Lower lobe of right lung (tissue), 2 donors: ENCODE measurements at regions not wholly inside any gene's neighbourhood (a gene's known extent, or its start where the extent isn't known, plus 50 kb on each side); places are given as distances from the start of the nearest gene placed in this dataset.

ENCODE experiments used
- ATAC-seq, 2 donors: fragments of 200-7000 bp; cut with Tn5 transposase; one replicate each; pipeline ENCODE4 v1.9.1; 2020 to 2022; ENCODE audit warnings: mild to moderate bottlenecking in 2 of 2, moderate library complexity in 2 of 2
- DNase-seq: peaks from one replicate; pipeline ENCODE4 v3.0.0-alpha.2; 2020
- H3K27ac ChIP-seq: fragments of 200-600 bp; one replicate; pipeline ENCODE4 v1.8.0; 2022
- H3K27me3 ChIP-seq: fragments of 200-600 bp; one replicate; pipeline ENCODE4 v1.8.0; 2022; ENCODE audit warnings: low read depth
- H3K36me3 ChIP-seq: fragments of 200-600 bp; one replicate; pipeline ENCODE4 v1.8.0; 2022; ENCODE audit warnings: mild to moderate bottlenecking
- H3K4me1 ChIP-seq: fragments of 200-600 bp; one replicate; pipeline ENCODE4 v1.8.0; 2022
- H3K4me3 ChIP-seq: fragments of 200-600 bp; one replicate; pipeline ENCODE4 v1.8.0; 2022; ENCODE audit warnings: mild to moderate bottlenecking
- H3K9me3 ChIP-seq: fragments of 200-600 bp; one replicate; pipeline ENCODE4 v1.8.0; 2022
- intact Hi-C: fragments of 100-400 bp; cut with DNase I; formaldehyde crosslinking; loops from one replicate; pipeline ENCODE4 v1.11.0; 2022
- TF ChIP-seq, protein P1 (sequence below): fragments of 200-600 bp; IDR thresholded peaks from one replicate; pipeline ENCODE4 v1.8.0; 2022; ENCODE audit warnings: antibody characterized with exemption, mild to moderate bottlenecking
- donor health status: DM: no; HTN: yes; CAD: no; lungs with severe emphysema.

DNA sequence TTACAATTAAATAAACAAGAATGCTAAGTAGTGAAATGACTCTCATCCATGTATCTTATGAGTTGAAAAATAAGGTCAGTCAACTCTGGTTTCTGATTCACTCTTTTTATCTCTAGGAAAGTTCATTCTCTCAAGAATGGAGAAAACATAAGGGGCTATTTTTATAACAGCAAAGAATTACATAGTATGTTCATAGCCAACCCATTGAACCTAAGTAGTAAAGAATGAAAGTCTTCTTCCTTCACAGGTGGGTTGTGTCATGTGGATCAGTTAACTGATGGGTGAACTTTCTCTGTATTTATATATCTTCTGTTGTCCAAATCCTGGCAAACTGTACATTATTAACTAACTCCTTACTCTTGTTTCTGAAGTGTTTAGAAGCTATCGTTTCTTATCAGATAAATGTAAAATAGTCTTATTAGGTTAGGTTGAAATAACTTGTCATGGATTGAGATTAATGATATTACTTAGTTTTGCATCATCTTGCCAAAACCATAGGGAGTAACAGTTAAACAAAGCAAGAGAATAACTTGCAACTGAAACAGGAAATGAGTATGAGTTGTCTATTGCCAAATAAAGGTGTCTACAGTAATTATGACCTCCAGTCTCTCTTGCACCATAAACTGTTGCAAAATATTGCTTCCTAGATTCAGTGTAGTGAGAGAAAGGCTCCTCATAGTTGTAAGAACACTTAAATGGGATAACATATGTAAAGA lies 86.8 kb downstream of the ANKRD7 start:
- Histone ChIP-seq H3K4me3 (no peak overlapping the region), H3K27me3 (no peaks in the 10 kb centered on the region), H3K36me3 (no peaks in the 10 kb centered on the region), H3K4me1 (no peaks in the 10 kb centered on the region), H3K9me3 (no peaks in the 10 kb centered on the region), H3K27ac (no peak overlapping the region)
- no peak for DNase-seq
- intact Hi-C loops: no loop called here
- TF ChIP-seq, protein P1, sequence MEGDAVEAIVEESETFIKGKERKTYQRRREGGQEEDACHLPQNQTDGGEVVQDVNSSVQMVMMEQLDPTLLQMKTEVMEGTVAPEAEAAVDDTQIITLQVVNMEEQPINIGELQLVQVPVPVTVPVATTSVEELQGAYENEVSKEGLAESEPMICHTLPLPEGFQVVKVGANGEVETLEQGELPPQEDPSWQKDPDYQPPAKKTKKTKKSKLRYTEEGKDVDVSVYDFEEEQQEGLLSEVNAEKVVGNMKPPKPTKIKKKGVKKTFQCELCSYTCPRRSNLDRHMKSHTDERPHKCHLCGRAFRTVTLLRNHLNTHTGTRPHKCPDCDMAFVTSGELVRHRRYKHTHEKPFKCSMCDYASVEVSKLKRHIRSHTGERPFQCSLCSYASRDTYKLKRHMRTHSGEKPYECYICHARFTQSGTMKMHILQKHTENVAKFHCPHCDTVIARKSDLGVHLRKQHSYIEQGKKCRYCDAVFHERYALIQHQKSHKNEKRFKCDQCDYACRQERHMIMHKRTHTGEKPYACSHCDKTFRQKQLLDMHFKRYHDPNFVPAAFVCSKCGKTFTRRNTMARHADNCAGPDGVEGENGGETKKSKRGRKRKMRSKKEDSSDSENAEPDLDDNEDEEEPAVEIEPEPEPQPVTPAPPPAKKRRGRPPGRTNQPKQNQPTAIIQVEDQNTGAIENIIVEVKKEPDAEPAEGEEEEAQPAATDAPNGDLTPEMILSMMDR: no peak
- peak in 1 of 2 donors; percentile 32 for ATAC-seq

DNA sequence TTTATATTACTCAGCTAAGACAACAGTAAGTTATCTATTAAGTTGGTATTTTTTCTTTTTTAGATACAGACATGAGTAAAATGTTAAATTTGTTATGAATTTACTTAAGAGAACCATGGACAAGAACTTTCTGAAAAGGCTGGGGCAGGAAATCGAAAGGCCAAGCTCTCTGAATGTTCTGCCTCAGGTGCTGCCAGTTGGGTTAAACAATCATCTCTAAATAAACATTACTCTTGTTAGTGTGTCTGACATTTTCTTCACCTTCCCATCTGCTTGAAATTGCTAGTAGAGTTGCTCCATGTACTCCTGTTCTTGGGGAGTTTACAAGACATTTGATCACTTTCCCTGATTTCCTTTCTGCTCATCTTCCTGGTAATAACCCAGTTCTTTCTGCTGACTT lies 87.5 kb downstream of the ANKRD7 start:
- H3K27me3 ChIP-seq: no peaks in the 10 kb centered on the region
- ATAC-seq (no peak), DNase-seq (no peak)
- TF ChIP-seq, protein P1: no peak
- H3K36me3 ChIP-seq: no peaks in the 10 kb centered on the region
- no peak overlapping the region for H3K27ac ChIP-seq
- H3K9me3 ChIP-seq: no peaks in the 10 kb centered on the region
- H3K4me3 ChIP-seq: no peak overlapping the region
- intact Hi-C loops: no loop called here
- H3K4me1 ChIP-seq: no peaks in the 10 kb centered on the region

DNA sequence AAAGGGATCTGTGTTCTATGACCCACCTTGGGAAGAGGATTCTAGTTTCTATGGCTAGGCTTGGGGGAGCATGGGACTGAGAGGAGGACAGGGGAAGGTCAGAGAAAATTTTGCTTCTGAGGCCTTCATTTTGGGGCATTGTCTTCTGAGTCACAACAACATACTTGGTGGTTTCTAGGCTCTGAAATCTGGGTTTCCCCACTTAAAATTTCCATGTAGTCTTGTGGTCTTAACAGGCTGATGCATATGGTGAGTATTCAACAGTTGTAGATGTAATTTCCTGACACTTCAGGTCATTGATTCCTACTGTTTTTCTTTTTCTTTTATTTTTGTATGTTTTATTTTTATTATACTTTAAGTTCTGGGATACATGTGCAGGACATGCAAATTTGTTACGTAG lies 88.5 kb downstream of the ANKRD7 start:
- ATAC-seq: no peak
- Histone ChIP-seq H3K36me3 (no peaks in the 10 kb centered on the region), H3K27ac (no peak overlapping the region), H3K9me3 (no peaks in the 10 kb centered on the region), H3K4me1 (no peaks in the 10 kb centered on the region), H3K4me3 (no peak overlapping the region), H3K27me3 (no peaks in the 10 kb centered on the region)
- intact Hi-C loops: no loop called here
- TF ChIP-seq, protein P1: no peak
- DNase-seq: no peak

DNA sequence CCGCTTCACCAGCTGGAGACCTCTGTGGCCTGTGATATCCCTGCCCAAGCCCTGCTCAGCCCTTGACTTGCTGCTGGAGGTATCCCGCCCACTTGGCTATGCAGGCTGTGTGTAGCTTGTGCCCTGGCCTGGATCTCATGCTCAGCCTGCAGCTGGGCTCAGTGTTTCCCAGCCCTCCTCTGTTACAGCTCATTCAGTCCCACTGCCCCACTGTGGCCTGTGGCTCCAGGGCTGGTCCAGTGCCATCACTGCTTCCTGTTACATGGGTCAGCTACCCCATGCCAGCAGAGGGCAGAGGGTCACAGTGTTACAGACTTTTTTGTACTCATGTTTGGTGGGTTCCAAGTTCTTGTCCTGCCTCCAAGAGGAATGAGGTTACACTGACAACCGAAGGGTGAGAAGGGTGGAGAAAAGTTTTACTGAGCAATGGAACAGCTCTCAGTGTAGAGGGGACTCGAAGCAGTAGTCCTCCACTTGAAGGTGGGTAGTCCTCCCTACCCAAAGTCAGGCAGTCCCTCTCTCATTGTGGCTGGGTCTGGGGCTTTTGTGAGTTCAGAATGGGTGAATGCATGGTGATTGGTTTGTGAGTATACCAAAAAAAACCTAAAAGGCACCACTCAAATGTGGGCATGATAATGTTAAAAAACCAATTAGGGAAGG lies 100.4 kb downstream of the ANKRD7 start:
- TF ChIP-seq, protein P1: no peak
- Histone ChIP-seq H3K9me3 (no peaks in the 10 kb centered on the region), H3K36me3 (no peaks in the 10 kb centered on the region), H3K4me1 (no peaks in the 10 kb centered on the region), H3K4me3 (no peak overlapping the region), H3K27ac (no peak overlapping the region), H3K27me3 (no peaks in the 10 kb centered on the region)
- DNase-seq (no peak), ATAC-seq (no peak)
- intact Hi-C loops: no loop called here

DNA sequence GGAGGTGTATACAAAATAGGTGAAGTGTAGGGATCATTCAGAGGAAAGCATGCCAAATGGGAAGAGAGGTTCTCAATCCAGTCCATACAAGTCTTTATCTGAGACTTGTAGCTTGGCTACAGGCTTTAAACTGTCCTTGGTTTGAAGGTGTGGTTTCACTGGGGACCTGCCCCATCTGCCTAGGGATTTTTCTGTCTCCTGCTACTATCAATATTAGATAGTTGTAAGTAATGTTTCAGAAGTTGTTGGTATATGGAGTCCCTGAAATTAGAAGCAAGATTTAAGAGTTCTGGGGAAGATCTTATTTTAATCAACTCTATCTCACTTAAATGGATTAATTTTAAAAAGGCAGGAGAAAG lies 100.9 kb downstream of the ANKRD7 start:
- intact Hi-C loops: no loop called here
- no peaks in the 10 kb centered on the region for H3K27me3 ChIP-seq
- no peak for ATAC-seq
- no peak for DNase-seq
- TF ChIP-seq, protein P1: no peak
- no peaks in the 10 kb centered on the region for H3K9me3 ChIP-seq
- no peaks in the 10 kb centered on the region for H3K4me1 ChIP-seq
- H3K27ac ChIP-seq: no peak overlapping the region
- H3K4me3 ChIP-seq: no peak overlapping the region
- no peaks in the 10 kb centered on the region for H3K36me3 ChIP-seq
